ENCODE measurements at regions not wholly inside any gene's neighbourhood (a gene's known extent, or its start where the extent isn't known, plus 50 kb on each side); places are given as distances from the start of the nearest gene placed in this dataset.

DNA sequence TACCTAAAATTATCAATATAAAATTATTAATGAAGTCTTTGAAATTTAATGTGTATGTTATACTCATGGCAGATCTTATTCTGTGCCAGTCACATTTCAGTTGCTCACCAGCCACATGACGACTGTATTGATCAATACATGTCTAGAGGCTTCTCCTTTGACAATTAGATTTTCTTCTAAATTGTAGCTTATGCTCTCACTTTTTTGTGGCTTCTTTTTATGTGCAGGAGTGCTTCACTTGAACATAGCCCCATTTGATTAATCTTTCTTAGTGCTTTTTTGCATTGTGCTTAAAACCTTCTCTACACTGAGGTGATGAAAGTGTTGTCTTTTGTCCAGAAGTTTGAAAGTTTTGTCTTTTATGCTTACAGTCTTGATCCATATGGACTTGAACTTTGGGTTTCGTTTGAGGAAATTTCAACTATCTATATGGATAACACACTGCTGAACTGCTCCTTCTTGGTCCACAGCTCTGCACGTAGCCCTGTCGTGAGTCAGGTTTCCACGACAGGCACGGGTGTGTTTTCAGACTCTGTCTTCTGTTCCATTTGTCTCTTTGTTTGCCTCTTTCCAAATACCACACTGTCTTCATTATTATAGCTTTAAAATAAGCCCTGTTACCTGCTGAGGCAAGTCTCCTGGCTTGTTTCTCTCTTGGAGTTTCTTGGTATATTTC is 393.9 kb upstream of the CFAP20DC start:
- no peak for DNase-seq

GRCh38 chr3:59442046-59442445 is 392.2 kb upstream of the CFAP20DC start:
- DNase-seq: no peak

DNA sequence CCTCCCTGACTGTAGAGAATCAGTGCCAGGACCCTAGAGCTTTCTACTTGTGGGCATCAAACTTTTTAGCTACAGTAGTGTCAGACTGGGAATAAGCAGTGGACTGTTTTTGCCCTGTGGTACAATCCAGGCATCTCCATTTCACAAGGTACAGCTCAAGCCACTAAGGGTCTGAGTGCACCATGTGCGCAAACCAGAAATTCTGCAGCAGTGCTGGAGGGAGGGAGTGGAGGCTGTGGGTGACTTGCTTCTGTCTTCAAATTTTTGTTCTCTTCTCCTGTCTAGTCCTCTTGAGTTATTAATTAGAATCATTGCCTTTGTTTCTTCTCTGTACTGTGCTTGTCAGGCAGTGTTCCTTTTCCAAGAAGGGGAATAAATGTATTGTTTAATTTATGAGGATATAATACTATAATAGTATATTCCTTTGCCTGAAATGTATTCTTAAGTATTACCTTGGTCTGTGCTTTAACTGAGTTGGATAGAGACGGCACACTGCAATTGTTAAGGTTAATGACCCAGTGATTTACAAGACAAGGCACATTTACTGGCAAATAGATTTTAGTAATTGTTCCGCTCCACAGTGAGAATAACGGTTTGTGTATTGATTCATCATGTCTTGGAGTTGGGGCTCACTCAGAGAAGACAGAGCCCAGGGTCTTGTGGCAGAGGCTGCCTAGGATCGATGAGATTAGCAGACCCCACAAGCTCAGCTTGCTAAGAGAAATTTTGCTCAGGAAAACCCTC is 390.6 kb upstream of the CFAP20DC start:
- DNase-seq: no peak

DNA sequence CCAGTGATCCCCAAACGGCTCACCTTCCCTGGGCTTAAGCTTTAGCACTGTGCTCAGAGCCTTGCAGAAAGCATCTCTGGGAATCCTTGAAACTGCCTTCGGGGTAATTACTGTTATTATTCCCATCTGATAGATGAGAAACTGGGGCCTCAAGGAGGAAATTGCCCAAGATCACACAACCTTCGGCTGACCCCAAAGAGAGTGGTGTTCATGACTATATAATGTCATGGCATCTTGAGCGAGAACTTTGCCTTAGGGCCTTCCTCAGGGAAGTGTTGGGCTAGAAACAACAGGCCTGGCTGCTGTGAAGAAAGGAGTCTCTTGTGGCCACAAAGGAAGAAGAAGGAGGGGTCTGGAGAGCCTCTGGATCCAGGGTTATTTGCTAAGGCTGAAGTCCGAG is 388.7 kb upstream of the CFAP20DC start:
- no peak for DNase-seq

DNA sequence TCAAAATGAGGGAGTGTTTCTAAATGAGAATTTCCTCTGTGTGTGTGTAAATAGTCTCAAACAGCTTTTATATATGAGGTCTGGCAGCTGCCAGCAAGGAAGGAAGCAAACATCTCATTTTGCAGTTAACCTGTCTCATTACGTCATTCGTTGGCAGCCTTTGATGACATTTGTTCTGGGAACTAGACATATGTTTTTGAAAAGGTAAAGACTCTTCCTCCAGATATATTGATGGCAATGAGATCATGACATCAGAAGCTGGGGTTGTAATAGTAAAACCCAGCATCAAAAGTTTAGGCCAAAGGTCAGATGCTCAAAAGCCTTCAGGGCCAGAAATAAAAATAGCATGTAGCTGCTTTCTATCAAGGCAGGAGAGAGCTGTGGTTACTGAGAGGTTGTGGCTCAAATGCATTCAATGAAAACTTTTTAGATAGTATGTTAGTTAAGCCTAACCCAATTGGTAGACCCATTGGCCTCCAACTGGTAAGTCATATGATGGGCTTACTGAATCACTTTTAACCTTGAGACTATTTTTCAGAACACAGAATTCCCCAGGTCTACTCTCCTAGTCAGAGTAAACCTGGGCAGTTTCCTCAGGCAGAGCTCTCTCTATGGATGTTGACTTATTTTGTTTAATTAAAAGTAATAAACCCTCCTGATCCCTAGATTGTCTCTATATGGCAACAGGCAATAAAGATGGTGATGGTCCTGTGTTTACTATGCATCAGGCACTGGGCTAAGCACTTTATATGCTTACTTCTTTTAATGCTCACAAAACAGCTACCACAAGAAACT is 386.5 kb upstream of the CFAP20DC start:
- no peak for DNase-seq

DNA sequence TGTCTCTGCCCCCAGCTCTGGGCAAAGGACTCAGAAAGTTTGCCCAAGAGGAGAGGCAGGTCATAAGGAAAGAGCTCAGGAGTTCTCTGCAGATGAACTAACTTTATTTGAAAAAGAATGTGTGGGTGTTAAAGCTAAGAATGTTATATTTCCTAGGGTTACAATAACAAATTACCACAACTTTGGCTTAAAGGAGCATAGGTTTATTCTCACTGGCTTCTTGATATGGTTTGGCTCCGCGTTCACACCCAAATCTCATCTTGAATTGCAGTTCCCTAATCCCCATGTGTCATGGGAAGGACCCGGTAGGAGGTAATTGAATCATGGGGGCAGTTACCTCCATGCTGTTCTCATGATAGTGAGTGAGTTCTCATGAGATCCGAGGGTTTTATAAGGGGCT is 383.7 kb upstream of the CFAP20DC start:
- no peak for DNase-seq

- DNase-seq: no peak
Observed at GRCh38 chr3:59432665-59433064, 382.8 kb upstream of the CFAP20DC start.

- DNase-seq: no peak
Observed at GRCh38 chr3:59430341-59430740, 380.5 kb upstream of the CFAP20DC start.

- no peak for DNase-seq
Observed at GRCh38 chr3:59429198-59429597, 379.4 kb upstream of the CFAP20DC start.

DNA sequence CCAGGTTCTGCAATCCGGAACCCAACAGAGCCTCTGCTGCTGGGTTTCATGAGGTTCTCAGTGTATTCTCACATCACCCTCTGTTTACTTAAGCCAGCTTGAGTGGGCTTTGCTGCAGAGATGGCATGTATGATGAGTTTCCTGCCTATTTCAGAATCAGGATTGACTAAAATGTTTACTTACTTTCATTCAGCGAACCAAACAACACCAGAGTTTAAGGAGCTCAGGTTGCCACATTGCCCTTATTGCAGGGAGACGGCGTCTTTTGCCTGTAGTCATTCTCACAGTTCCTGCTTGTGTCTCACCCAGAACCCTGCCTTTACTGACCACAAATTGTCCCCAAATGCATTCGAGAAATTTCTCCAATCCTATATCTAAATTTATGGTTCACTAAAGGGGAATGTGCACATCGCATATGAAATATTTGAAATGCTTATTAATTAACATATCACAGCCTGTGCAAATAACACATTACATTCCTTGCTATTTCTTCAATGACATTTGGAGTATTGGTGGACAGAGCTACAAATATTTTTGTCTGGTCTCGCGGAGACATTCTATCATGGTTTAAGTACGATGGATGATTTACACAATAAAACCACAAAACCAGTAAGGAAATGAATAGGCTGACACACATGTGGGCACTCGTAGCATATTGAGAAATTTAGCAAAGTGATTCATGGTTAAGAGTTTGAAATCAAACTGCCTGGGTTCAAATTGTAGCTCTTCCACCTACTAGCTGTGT is 377.2 kb upstream of the CFAP20DC start:
- no peak for DNase-seq

GRCh38 chr3:59425942-59426341 is 376.1 kb upstream of the CFAP20DC start:
- DNase-seq: peak; percentile 23 to 59

DNA sequence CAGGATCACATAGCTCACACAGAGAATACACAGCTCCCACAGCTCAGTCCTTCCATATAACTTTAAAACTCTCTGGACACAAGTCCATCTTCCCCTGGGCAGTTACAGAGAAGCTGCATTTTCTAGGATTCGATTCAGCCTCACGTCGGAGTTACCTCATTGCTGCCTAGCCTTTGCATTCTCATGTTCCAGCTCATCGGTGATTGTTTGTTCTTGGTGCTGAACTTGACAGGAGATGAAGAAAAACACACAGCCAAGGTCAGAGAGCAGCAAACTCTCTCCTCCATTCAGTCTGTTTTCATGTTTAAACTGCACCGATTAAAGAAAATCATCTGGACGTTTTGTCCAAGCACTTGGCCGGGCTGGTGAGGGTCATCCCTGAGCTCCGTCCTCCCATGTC is 375.5 kb upstream of the CFAP20DC start:
- DNase-seq: no peak

DNA sequence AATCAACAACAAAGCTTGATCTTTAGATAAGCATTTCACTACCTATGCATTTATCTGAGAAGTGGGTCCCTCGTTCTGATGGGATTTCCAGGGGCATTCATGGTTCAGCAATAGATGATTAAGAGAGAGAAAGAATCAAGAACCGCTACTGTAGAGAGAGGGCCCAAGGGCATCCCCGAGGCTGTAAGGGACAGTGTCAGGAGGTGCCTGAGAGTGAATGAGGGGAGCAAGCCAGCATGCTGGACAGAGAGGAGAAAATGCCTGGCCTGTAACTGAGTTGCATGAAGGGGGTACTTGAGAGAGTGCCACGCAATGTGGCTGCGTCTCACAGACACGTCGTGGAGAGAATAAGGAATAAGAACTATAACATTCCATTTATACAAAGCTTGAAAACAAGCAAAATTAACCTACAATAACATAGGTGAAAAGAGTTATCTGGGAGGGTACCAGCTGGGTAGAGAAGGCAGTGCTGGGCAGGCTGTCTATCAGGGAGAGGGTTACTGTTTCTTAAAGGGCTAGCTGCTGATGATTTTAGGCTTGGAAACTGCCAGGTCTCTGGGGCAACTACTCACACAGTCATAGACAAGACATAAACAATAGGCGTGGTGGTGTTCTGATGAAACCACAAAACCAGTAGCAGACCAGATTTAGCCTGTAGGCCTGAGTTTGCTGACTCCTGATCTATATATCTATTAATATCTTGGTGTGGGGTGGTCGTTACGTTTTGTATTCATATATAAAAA is 374.6 kb upstream of the CFAP20DC start:
- peak in 1 of 2 experiments; percentile 4 for DNase-seq

- no peak for DNase-seq
Observed at GRCh38 chr3:59423707-59424106, 373.9 kb upstream of the CFAP20DC start.

- DNase-seq: no peak
Observed at GRCh38 chr3:59422312-59422711, 372.5 kb upstream of the CFAP20DC start.

GRCh38 chr3:59418836-59419235 is 369.0 kb upstream of the CFAP20DC start:
- DNase-seq: no peak

- no peak for DNase-seq
Observed at GRCh38 chr3:59412516-59412915, 362.7 kb upstream of the CFAP20DC start.

DNA sequence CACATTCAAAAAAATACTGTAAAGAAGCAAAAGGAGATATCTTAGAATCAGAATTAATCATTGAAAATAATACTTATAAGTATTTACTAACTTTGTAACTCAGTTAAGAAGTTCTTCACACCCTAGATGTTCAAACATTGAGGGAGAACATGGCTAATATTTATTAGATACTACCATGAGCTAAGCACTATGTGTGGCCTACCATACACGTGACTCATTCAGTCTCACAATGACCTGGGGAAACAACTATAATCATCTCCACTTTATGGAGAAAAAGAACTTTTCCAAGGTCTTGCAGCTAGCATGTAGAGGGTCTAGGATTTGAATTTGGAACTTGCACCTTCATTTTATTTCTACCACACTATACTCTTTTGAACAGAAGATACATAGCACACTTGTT is 361.9 kb upstream of the CFAP20DC start:
- no peak for DNase-seq

GRCh38 chr3:59411186-59411585 is 361.4 kb upstream of the CFAP20DC start:
- DNase-seq: no peak

- DNase-seq: no peak
Observed at GRCh38 chr3:59408047-59408624, 358.3 kb upstream of the CFAP20DC start.

- DNase-seq: no peak
Observed at GRCh38 chr3:59407425-59407824, 357.6 kb upstream of the CFAP20DC start.

- no peak for DNase-seq
Observed at GRCh38 chr3:59406943-59407342, 357.1 kb upstream of the CFAP20DC start.
